HG03342 (cell line): ENCODE measurements at regions not wholly inside any gene's neighbourhood (a gene's known extent, or its start where the extent isn't known, plus 50 kb on each side); places are given as distances from the start of the nearest gene placed in this dataset.

ENCODE experiments used
- ATAC-seq: cut with Tn5 transposase; IDR thresholded peaks from one replicate; pipeline ENCODE4 v1.9.1; 2021; ENCODE audit warnings: mild to moderate bottlenecking, moderate library complexity; ENCODE audit not compliant: unreplicated experiment

DNA sequence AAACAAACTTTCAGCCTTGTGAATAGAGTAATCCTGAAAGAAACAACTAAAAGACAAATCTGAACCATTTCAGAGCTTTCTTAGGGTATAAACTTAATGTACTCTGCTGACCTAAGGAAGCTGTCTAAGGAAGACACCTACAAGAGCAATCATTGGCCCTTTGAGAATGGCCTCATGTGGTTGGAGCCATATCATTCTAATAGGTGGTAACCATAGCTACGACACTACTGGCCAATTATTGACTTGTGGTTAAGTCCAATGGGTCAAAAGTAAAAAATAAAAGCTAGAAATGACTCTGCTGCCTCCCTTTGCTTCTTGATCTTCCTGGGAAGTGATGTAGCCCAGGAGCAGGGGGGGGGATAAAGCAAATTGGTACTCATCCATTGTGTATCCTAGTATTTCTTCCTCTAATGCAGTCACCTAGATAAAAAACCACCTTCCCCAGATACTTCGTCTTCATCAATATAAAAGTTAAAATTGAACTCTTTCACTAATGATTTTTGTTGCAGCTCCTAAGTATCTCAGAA, 547.0 kb downstream of the ARAP2 start:
- ATAC-seq, result peak; percentile 96

DNA sequence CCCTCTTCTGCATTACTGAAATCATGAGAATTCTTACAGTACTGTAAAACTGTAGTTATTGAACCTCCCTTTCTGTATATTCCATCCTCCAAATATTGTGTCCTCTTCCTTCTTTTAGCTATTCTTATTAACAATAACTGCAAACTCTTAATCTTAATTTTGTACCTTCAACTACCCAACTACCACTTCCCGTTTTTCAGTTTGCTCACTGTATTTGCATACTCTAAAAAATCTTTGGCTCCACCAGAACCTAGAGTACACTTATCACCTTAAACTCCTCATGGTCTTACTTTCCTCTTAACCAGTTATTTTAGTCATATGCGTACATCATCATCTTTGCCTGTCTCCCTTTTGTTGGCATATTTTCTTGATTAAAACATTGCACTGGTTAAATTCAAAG, 543.7 kb downstream of the ARAP2 start:
- peak; percentile 40 for ATAC-seq

DNA sequence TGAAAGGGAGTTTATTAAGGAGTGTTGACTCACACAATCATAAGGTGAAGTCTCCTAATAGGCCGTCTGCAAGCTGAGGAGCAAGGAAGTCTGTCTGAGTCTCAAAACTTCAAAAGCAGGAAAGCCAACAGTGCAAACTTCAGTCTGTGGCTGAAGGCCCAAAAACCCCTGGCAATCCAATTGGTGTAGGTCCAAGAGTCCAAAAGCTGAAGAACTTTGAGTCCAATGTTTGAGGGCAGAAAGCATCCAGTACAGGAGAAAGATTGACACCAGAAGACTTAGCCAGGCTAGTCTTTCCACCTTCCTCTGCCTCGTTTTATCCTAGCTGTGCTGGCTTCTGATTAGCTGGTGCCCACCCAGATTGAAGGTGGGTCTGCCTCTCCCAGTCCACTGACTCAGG, 535.2 kb downstream of the ARAP2 start:
- no peak for ATAC-seq

DNA sequence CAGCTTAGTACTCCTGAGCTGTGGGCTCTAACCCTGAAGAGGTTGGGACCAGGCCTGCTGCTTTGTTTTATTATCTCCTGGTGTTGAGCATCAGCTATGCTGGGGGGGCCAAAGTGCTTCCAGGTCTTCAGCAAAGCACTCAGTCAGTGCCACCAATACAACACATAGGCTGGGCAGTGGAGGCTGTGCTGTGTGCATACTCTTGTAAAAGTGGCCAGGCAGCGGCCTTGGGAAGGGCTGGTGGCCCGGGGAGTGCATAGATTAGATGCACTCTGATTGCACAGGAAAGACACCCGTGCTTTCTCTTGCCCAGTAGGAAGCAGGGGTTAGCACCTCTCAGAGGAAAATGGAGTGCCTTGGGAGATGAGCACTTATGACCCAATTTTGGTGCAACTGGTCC, 534.0 kb downstream of the ARAP2 start:
- ATAC-seq, result no peak

DNA sequence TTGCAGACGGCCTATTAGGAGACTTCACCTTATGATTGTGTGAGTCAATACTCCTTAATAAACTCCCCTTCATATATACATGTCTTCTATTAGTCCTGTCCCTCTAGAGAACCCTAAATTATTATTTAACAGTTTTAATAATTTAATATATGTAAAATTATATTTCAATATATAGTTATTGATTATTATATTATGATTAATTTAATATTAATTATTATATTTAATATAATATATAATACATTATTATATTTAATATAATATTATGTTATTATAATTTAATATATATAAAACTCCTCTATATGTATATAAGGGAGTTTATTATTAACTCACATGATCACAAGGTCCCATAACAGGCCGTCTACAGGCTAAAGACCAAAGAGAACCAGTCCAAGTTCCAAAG, 533.2 kb downstream of the ARAP2 start:
- no peak for ATAC-seq

DNA sequence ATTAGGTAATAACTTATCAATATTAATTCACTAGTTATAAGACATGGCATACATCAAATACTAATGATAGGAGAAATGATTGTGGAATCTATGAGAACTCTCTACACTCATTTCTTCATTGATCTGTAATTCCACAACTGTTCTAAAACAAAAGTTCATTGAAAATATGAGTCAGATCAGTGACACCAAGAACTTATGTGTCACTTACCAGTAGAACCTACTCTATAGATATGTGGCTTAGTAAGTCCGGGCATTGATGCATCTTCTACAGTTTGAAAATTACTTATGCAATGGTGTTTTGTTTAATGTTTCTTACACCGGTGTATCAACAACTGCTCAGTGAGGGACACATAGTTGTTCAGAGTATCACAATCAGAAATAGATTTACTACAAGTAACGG, 520.3 kb downstream of the ARAP2 start:
- ATAC-seq, result no peak

DNA sequence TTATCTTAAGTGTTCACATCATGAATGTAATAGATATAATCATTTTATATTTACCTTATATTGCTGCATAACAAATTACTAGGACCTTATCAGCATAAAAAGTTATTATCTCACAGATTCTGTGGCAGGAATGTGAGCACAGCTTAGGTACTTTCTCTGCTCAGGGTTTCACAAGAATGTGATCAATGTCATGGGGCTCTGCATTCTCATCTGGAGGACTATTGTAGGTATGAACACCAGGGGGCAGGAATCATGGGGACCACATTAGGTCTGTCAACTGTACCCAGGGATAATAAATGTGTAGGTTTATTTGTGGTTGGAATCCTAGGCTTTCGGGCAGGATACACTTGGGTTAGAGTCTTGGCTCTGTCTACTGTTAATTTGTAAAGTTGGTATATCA, 519.2 kb downstream of the ARAP2 start:
- peak; percentile 69 for ATAC-seq

DNA sequence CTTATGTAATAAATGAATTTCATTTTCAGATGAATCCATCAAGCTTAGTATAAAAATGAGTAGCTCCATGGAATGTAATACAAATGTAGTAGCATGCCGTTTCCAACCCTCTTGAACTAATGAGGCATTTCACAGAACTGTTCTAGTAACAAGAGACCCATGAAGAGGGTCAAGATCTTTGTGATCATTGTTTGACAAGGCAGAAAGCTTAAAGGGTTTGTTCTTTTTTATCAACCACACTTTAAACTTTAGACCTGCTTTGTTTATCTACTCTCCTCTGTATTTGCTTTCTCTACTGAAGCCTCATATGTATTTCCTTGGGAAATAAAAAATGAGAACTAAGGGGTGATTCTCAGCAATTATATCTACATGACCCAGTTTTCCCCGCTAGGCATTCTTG, 513.9 kb downstream of the ARAP2 start:
- no peak for ATAC-seq

DNA sequence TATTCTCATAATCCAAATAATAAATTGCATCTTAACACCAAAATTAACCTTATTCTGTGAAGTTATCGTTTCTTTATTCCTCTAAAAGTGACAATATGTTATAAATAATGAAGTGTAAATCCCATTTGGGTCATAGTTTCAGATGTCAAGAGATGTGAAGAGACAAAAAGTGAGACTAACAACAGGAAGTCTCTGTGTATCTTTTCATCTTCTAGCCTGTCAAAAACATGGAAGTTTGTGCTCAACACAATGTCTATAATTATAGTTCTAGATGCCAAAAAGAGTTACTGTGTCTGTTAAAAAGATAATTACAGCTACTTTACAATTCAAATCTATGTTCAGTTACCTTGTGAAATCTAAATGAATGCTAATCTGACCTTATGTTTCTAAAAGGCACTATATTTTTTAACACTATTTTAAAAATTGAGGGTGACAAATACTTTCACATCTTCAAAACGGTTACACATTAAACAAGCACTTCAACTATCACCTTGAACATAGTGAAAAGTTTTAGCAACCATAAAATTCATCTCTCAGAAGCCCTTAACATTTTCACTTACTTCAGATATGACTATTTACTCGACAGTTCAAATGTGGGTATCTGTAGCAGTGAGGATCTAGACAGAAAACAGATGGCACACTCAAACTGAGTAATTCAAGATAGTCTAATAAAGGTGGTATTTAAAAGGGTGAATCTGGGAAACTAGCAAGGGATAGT, 509.8 kb downstream of the ARAP2 start:
- peak; percentile 71 for ATAC-seq

DNA sequence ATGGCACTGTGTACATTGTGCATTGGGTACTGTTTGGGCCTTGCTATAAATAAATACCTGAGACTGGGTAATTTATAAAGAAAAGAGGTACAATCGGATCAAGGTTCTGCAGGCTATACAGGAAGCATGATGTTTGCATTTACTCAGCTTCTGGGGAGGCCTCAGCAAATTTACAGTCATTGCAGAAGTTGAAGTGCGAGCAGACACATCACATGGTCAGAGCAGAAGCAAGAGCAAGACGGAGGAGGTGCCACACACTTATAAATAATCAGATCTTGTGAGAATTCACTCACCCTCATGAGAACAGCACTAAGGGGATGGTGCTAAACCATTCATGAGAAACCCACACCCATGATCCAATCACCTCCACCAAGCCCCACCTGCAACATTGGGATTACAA, 505.0 kb downstream of the ARAP2 start:
- no peak for ATAC-seq

DNA sequence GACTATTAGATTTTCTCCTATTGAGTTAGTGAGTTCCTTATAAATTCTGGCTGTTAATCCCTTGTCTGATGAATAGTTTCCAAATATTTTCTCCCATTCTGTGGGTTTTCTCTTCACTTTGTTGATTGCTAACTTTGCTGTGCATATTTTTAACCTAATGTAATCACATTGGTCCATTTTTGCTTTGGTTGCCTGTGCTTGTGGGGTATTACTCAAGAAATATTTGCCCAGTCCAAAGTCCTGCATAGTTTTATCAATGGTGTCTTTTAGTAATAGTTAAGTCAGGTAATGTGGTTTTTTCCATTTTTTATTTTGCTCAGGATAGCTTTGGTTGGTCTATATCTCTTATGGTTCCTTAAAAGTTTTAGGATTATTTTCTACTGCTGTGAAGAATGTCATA, 490.3 kb downstream of the ARAP2 start:
- no peak for ATAC-seq

DNA sequence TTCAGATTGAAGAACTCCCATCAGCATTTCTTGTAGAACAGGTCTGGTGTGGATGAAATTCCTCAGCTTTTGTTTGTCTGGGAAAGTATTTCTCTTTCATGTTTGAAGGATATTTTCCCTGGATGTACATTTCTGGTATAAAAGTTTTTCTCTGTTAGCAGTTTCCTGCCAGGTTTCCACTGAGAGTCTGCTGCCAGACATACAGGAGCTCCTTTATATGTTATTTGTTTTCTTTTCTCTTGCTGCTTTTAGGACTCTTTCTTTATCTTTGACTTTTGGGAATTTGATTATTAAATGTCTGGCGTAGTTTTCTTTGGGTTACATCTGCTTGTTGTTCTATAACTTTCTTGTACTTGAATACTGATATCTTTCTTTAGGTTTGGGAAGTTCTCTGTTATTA, 486.5 kb downstream of the ARAP2 start:
- no peak for ATAC-seq

DNA sequence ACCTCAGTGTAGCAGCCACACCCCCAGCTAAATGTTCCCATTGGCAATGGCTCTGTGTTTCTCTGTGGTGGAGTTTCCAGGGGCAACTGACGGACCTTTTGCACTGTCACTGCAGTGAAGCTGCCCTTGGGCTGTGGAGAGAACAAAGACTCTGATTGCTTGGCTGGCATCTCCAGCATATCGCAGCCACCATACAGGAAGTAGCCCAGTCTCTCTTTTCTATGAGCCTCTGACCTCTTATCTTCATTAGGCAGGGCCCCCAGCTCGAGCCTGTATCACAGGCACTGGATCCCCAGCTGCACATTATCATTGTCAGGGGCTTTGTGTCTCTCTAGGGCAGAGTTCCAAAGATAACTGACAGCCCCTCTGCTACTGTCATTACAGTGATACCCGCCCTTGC, 483.5 kb downstream of the ARAP2 start:
- ATAC-seq, result no peak

DNA sequence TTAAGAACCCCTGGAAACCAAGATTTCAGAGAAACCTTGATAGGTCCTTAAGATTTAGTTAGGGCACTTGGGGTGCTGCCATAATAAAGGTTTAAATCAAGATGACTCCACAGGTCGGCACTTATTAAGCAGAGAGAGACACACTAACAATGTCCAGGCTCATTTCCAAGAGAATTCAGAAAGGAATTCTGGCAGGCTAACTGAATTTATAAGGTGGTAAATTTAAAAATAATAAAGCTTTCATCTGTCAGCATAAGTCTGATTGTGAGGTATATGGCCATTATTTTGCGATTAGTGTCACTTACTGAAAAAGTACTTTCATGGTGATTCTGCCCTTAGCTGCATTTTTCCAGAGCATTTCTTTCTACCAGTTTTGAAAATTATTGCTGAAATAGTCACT, 472.7 kb downstream of the ARAP2 start:
- ATAC-seq, result no peak

DNA sequence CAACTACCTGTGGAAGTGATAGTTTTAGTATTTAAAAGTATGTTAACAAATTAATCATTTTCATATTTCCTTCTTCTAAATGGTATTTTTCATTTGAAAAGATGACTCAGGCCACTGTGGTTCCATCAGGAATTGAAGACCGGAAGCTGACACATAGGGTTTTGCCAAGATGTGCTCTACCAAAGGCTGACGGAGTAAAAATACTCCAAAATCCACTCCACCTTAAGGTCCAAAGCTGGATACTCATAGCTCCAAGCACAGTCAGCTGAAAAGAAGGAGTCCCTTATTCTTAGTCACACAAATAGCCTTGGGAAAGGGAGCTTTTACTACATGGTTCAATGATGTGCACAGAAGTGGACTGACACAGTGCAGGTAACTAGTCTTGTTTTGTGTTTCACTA, 472.0 kb downstream of the ARAP2 start:
- ATAC-seq, result no peak

DNA sequence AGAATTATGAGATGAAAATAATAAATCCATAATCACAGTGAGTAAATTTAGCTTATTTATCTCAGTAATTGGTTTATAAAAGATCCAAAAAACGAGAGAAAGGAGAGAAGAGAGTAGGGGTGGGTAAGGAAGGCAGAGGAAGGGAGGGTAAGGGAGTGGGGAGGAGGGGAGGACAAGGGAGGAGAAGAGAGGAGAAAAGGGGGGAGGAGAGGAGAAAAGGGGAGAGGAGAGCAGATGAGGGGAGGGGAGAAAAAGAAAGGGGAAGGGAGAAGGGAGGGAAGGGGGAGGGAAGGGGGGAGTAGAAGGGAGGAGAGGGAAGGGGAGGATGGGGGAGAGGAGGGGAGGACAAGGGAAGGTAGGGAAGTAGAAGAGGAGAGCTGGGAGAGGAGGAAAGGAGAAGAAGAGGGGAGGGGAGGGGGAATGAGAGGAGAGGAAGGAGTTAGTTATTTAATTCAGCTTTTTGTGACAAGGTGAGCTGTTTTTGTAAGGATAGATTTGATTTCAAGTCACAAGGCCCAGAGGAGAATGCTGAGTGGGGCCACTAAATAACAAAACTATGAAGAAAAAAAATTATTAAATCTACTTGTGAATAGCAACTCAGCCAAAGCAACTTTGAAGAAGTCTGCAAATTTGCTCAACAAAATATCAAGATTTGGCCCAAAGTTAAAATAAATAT, 454.3 kb downstream of the ARAP2 start:
- ATAC-seq, result no peak

DNA sequence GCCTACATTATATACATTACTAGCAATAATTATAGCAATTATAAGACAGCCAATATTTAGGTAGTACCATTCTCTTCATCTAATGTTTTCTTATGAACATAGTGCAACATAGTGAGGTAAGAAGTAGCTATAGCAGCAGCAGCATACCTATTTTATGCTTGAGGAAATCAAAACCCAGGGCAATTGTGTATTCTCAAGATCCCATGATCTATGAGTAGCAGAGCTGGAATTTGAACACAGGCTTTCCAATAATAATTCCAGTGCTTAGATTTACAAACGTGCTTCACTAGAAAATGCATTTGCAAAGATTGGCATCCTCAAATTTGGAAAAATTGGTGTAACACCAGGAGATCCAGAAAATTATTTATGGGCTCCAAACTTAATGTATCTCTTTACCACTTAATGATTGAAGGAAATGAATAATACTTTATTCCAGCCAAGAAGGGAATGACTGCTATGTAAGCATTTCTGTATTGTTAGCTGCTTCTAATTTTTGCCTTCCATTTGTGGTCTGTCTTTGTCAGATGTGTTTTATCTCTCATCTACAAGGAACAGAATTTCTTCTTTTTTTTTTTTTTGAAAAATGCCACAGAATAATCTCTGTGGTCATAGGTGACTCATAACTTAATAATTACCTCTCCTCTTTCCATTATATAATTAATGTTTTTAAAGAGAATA, 451.1 kb downstream of the ARAP2 start:
- no peak for ATAC-seq

DNA sequence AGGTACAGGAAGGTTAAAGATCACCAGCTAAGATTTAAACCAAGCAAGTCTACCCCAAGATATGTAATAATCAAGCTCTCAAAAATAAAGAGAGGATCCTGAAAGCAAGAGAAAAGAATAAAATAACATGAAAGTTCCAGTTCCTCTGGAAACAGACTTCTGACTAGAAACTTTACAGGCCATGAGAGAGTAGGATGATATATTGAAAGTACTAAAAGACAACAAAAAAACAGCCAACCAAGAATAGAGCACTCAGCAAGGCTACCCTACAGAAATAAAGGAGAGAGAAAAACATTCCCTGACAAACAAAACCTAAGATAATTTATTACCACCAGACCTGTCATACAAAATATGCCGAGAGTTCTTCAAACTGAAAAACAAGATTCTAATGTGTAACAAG, 450.5 kb downstream of the ARAP2 start:
- no peak for ATAC-seq

DNA sequence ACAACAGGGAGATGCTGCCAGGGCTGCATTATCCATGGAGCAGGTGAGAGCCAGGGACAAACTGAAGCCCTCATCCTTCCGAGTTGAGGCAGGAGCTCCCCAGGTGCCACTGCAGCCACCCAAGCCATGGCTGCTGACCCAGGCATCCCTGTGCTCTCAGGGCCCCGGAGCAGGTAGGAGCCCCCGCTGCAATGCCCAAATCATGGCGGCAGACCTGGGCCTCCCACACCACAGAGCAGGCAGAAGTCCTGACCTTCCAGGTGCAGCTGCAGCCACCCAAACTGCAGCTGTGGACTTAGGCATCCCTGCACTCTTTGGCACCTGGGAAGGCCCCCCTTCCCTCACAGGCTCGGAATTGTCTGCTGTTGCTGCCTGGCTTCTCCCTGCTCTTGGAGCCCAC, 443.6 kb downstream of the ARAP2 start:
- no peak for ATAC-seq

DNA sequence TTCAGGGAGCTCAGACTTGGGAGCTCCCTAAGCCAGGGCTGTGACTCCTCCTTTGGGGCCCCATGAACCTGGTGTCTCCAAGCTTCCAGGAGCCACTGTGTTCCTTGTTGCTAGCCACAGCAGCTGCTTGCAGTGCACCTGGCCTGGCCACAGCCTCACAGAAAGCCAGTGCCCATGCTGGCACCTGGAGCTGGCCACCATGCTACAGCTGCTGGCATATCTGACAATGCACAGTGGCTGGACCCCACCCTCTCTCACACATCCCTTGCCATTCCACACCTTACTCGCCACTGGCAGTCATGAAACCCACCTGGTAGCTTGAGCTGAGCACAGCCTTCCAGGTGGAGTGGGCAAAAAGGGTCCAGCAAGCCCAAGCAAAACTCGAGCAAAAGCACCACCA, 441.7 kb downstream of the ARAP2 start:
- no peak for ATAC-seq

DNA sequence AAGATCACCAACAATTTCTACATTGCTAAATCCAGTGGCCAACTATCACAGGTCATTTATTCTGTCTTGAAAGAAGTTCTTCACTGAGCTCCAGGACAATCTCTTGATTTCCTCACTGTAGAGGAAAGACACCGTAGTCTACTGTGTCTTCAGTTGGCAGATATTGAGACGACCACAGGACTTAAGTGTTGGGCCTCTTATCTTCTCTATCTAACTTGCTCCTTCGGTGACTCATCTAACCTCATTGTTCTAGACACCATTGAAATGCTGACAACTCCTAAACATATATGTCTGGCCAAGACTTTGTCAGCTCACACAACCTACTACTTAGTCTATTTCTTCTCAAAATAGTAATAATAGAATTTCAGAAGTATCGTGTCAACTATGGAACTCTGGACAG, 425.8 kb downstream of the ARAP2 start:
- ATAC-seq, result no peak

DNA sequence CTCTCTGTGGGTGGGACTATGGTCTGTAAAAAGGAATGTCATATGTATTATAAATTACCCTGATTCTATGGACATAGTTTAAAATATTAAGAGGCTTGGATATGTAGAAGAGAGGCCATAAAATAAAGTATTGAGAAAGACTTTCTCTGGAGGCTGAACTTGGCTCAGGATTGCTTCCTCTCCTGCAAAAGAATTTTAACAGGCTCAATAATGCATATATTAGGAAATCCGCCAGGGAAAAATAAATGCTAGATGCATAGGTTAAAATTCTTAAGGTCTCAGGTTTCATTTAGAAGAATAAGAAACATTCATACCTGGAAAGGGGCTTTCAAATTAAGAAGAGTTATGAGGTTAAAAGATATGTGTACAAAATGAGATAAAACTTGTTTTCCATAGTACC, 424.3 kb downstream of the ARAP2 start:
- no peak for ATAC-seq
